ENCODE measurements at regions not wholly inside any gene's neighbourhood (a gene's known extent, or its start where the extent isn't known, plus 50 kb on each side); places are given as distances from the start of the nearest gene placed in this dataset.

DNA sequence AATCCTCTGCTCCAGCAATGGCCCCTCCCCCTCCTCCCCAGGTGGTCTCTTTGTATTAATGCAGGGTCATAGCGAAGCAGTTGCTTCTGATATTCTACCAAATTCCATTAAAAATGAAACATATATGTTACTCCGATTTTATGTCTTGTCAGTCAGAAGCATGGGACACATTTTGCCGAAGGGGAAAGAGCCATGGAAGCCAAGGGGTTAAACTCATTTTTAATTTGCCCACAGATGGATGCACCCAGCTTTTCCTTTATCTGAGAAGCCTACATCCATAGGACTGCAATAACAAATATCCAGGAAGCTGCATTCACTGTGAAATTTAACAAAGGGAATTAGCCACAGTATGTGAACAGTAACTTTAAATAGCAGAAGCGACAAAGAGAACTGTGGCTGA lies 688.2 kb downstream of the QKI start:
- Histone ChIP-seq H3K4me1 (ENCODE audit: control insufficient read depth, insufficient read depth, low read length) (peaks cover 6% of the 10 kb centered on the region), H3K27me3 (ENCODE audit: control insufficient read depth, insufficient read depth) (no peaks in the 10 kb centered on the region), H3K9me3 (ENCODE audit: control insufficient read depth, low read length) (no peaks in the 10 kb centered on the region), H3K27ac (ENCODE audit: low read length) (no peak overlapping the region), H3K4me3 (ENCODE audit: low read length) (no peak overlapping the region)
- intact Hi-C loops (cut with DNase I), result loop anchor here (10.0 kb wide), 5 partner anchors 138 to 928 kb away; partner anchors contain the start of gene QKI (in 2 of the 4)
- WGBS, result 69% methylated on average over 4 of the region's 4 CpGs
- ATAC-seq, result no peak
- DNase-seq, result no peak

DNA sequence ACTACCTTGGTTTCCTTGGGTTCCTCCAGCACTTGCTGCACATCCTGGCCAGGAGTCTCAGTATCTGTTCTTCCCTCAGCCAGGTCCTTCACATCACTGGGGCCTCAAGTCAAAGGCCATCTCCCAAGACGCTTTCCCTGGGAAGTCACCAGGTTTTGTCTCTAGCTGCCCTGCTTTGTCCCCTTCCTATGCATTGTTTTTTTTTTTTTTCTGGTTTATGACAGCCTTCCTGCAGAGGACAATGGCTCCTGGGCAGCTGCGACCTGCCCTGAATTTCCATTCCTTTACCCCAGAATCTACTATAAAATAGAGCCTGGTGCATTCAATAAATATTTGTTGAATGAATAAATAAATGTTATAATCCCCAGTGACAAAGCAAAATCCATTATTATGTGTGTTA lies 687.3 kb downstream of the QKI start:
- intact Hi-C loops (cut with DNase I), result loop anchor here (10.0 kb wide), 5 partner anchors 137 to 927 kb away; partner anchors contain the start of gene QKI (in 2 of the 4)
- Histone ChIP-seq H3K4me1 (ENCODE audit: control insufficient read depth, insufficient read depth, low read length) (peaks cover 9% of the 10 kb centered on the region), H3K27ac (ENCODE audit: low read length) (no peak overlapping the region), H3K4me3 (ENCODE audit: low read length) (no peak overlapping the region), H3K9me3 (ENCODE audit: control insufficient read depth, low read length) (no peaks in the 10 kb centered on the region), H3K27me3 (ENCODE audit: control insufficient read depth, insufficient read depth) (no peaks in the 10 kb centered on the region)
- DNase-seq (no peak), ATAC-seq (no peak)
- 77% methylated on average over 2 of the region's 2 CpGs for WGBS

DNA sequence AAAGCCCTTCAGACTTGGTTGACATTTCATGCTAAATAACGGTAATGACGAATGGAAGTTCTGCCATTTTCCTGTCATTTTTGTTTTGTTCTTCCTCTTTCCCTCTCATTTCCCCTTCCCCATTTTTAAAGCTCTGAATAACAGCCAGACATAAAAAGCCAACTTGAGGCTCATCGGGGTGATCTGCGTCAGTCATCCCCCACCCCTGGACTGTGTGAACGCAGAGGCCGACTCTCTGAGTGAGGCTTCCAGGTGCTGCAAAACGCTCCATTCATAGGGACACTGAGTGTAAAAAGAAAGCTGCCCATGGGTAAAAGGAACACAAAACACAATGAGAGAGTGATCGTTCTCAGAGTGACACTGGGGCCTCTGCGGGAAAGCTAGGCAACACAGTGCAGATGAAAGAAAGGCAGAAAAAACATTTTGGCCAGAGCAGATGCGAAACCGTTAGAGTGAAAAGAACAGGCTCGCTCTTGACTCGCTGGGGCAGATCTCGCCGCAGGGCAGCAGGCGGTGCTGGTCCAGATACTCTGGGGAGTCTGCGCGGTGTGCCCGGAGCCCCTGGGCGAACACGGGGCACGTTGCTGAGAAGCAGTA lies 684.8 kb downstream of the QKI start:
- H3K27me3 ChIP-seq (ENCODE audit: control insufficient read depth, insufficient read depth), result no peaks in the 10 kb centered on the region
- H3K9me3 ChIP-seq (ENCODE audit: control insufficient read depth, low read length), result no peaks in the 10 kb centered on the region
- H3K27ac ChIP-seq (ENCODE audit: low read length), result peak overlapping the region; percentile 86
- 81% methylated on average over 22 of the region's 22 CpGs for WGBS
- intact Hi-C loops (cut with DNase I), result loop anchor here in 1 of 4 donors (5.0 kb wide), 1 partner anchor 132 kb away; no protein-coding TSS in a partner anchor
- peak; percentile 28 to 46 for ATAC-seq
- H3K4me1 ChIP-seq (ENCODE audit: control insufficient read depth, insufficient read depth, low read length), result peaks cover 6% of the 10 kb centered on the region
- no peak for DNase-seq
- H3K4me3 ChIP-seq (ENCODE audit: low read length), result no peak overlapping the region

DNA sequence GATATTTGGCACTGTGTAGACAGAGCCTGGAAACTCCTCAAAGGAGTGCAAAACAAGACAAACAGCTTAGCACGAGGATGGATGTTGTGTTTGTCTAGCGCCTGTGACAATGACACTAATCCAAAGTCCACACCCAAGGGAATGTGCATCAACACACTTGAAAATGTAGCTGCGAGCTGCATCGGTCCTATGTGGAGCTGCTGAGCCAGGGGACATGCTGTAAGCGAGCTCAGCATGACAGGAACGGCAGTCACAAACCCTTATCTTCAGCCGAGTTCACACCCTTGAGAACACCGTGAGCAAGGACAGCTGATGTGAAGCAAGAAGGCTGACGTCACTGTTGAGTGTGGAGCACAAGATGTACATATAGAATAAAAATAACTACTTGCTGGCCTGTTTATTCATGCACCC lies 684.3 kb downstream of the QKI start:
- DNase-seq (peak in 2 of 3 donors; percentile 69 to 83), ATAC-seq (peak; percentile 97)
- intact Hi-C loops (cut with DNase I), result loop anchor here in 1 of 4 donors (5.0 kb wide), 1 partner anchor 132 kb away; no protein-coding TSS in a partner anchor
- peaks cover 6% of the 10 kb centered on the region for H3K4me1 ChIP-seq (ENCODE audit: control insufficient read depth, insufficient read depth, low read length)
- WGBS, result 36% methylated on average over 9 of the region's 9 CpGs
- no peaks in the 10 kb centered on the region for H3K9me3 ChIP-seq (ENCODE audit: control insufficient read depth, low read length)
- no peaks in the 10 kb centered on the region for H3K27me3 ChIP-seq (ENCODE audit: control insufficient read depth, insufficient read depth)
- peak overlapping the region; percentile 86 for H3K27ac ChIP-seq (ENCODE audit: low read length)
- no peak overlapping the region for H3K4me3 ChIP-seq (ENCODE audit: low read length)

DNA sequence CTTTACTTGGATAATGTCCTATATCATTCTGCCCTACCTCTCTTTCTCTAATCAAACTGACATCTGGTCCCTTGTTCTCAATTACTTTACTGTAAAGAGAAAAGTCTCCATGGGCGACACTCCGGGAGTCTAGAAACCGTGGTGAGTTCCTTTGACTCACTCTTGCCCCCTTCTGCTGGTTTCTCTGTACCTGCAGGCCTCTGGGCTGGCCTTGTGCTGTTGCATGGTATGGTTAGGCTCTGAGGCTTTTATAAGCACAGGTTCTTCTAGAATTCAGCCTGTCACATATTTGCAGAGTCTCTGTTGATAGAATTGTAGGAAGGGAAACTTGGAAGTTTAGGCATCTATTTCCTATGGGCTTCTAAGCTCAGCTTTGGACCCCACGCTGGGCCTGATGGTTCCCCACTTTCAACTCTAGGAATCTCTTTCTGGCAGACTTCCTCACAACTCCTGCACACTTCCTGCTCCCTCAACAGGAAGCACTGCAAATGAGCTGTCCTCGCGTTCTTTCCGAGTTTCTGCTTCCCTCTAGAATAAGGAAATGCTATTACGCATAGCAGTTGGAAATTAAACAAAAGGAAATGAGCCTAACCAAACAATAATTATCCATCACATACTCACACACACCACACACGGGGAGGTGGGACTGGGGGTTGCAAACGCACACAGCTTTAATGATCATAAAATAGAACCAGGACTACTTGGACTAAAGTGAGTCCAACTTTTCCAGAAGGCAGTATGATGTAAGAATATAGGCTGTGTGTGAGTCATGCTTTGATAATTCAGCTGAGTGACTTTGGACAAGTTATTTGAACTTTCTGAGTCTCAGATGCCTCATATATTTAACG lies 683.3 kb downstream of the QKI start:
- peak; percentile 23 to 70 for ATAC-seq
- Histone ChIP-seq H3K9me3 (ENCODE audit: control insufficient read depth, low read length) (no peaks in the 10 kb centered on the region), H3K4me1 (ENCODE audit: control insufficient read depth, insufficient read depth, low read length) (peaks cover 6% of the 10 kb centered on the region), H3K27ac (ENCODE audit: low read length) (peak overlapping the region; percentile 93), H3K4me3 (ENCODE audit: low read length) (no peak overlapping the region), H3K27me3 (ENCODE audit: control insufficient read depth, insufficient read depth) (no peaks in the 10 kb centered on the region)
- intact Hi-C loops (cut with DNase I), result loop anchor here in 1 of 4 donors (5.0 kb wide), 1 partner anchor 130 kb away; no protein-coding TSS in a partner anchor
- WGBS, result 38% methylated on average over 11 of the region's 11 CpGs
- DNase-seq, result peak in 1 of 3 donors; percentile 51

DNA sequence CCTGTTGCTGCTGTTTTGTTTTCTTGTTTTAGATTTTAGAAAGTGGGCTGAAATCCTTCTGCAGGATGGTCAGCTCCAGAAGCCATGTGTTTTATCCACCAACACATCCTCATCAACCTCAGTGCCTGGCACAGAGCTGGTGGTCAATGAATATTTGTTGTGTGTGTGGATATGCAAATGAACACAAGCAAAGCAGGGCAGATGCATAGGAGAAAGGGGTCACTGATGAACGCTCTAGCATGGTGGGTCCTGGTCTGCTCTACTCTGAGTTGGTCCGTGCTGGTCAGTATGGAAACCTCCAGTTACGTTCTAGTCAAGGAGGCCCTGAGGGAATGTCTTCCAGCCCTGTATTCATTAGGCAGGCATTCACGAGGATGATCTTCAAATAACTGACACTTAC lies 682.5 kb downstream of the QKI start:
- intact Hi-C loops (cut with DNase I), result loop anchor here in 1 of 4 donors (5.0 kb wide), 1 partner anchor 130 kb away; no protein-coding TSS in a partner anchor
- DNase-seq (no peak), ATAC-seq (no peak)
- 79% methylated on average over 4 of the region's 4 CpGs for WGBS
- no peaks in the 10 kb centered on the region for H3K27me3 ChIP-seq (ENCODE audit: control insufficient read depth, insufficient read depth)
- peak overlapping the region; percentile 82 for H3K27ac ChIP-seq (ENCODE audit: low read length)
- no peaks in the 10 kb centered on the region for H3K9me3 ChIP-seq (ENCODE audit: control insufficient read depth, low read length)
- H3K4me1 ChIP-seq (ENCODE audit: control insufficient read depth, insufficient read depth, low read length), result peaks cover 6% of the 10 kb centered on the region
- H3K4me3 ChIP-seq (ENCODE audit: low read length), result no peak overlapping the region

DNA sequence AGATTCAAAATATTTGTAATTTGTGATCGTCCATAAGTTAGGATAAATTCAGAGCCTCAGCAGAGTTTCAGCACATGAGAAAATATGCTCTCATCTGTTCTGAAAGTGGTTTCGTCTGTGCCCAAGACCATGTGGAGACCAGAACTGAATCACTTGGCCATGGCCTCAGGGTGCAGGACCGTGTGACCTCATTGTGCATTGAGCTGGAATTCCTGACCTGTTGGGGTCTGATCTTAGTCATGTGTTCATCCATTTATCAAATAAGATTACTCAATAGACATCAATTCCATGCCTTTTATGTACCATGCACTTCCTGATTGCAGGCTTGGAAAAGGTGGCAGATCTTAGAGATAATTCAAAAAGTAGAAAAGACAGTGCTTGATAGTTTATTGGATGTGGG lies 680.5 kb downstream of the QKI start:
- intact Hi-C loops (cut with DNase I), result loop anchor here in 1 of 4 donors (5.0 kb wide), 1 partner anchor 128 kb away; no protein-coding TSS in a partner anchor
- DNase-seq, result no peak
- no peak overlapping the region for H3K27ac ChIP-seq (ENCODE audit: low read length)
- H3K27me3 ChIP-seq (ENCODE audit: control insufficient read depth, insufficient read depth), result no peaks in the 10 kb centered on the region
- no peaks in the 10 kb centered on the region for H3K9me3 ChIP-seq (ENCODE audit: control insufficient read depth, low read length)
- 96% methylated on average over 3 of the region's 3 CpGs for WGBS
- no peak for ATAC-seq
- no peak overlapping the region for H3K4me3 ChIP-seq (ENCODE audit: low read length)
- H3K4me1 ChIP-seq (ENCODE audit: control insufficient read depth, insufficient read depth, low read length), result peaks cover 6% of the 10 kb centered on the region

DNA sequence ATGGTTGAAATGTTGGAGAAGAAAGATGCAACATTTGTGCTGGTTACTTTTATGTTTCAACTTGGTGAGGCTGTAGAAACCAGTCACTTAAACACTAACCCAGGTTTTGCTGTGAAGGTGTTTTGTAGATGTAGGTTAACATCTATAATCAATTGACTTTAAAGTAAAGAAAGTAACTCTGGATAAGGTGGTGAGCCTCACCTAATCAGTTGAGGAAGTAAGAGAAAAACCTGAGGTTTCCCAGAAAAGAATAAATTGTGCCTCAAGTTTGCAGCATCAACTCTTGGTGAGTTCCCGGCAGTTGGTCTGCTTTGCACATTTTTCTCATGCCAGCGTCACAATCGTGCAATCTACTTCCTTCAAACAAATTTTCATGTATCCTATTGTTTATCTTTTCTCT lies 673.4 kb downstream of the QKI start:
- H3K4me3 ChIP-seq (ENCODE audit: low read length), result no peak overlapping the region
- 86% methylated on average over 3 of the region's 3 CpGs for WGBS
- no peak for ATAC-seq
- intact Hi-C loops (cut with DNase I), result no loop called here
- no peak overlapping the region for H3K27ac ChIP-seq (ENCODE audit: low read length)
- no peak for DNase-seq
- no peaks in the 10 kb centered on the region for H3K9me3 ChIP-seq (ENCODE audit: control insufficient read depth, low read length)
- H3K4me1 ChIP-seq (ENCODE audit: control insufficient read depth, insufficient read depth, low read length), result no peaks in the 10 kb centered on the region
- H3K27me3 ChIP-seq (ENCODE audit: control insufficient read depth, insufficient read depth), result no peaks in the 10 kb centered on the region

DNA sequence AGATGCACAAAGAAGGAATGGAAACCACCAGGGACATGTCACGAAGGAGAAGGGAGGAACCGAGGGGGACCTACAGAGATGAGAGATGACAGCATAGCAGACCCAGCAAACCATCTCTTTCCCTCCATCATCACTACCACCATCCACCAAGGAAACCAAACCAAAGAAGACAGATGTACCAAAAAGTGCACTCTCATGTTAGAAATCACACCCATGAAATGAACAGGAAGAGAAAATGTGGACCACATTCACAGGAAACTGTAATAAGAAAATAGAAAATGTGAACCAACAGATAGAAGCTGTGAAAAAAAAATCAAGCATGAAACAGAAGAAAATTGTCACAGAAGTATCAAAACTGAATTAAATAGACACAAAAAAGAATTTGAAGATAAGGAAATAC lies 672.7 kb downstream of the QKI start:
- Histone ChIP-seq H3K27me3 (ENCODE audit: control insufficient read depth, insufficient read depth) (no peaks in the 10 kb centered on the region), H3K27ac (ENCODE audit: low read length) (no peak overlapping the region), H3K4me1 (ENCODE audit: control insufficient read depth, insufficient read depth, low read length) (no peaks in the 10 kb centered on the region), H3K4me3 (ENCODE audit: low read length) (no peak overlapping the region), H3K9me3 (ENCODE audit: control insufficient read depth, low read length) (no peaks in the 10 kb centered on the region)
- intact Hi-C loops (cut with DNase I), result no loop called here
- DNase-seq (no peak), ATAC-seq (no peak)
- WGBS, result 92% methylated on average over 2 of the region's 2 CpGs

DNA sequence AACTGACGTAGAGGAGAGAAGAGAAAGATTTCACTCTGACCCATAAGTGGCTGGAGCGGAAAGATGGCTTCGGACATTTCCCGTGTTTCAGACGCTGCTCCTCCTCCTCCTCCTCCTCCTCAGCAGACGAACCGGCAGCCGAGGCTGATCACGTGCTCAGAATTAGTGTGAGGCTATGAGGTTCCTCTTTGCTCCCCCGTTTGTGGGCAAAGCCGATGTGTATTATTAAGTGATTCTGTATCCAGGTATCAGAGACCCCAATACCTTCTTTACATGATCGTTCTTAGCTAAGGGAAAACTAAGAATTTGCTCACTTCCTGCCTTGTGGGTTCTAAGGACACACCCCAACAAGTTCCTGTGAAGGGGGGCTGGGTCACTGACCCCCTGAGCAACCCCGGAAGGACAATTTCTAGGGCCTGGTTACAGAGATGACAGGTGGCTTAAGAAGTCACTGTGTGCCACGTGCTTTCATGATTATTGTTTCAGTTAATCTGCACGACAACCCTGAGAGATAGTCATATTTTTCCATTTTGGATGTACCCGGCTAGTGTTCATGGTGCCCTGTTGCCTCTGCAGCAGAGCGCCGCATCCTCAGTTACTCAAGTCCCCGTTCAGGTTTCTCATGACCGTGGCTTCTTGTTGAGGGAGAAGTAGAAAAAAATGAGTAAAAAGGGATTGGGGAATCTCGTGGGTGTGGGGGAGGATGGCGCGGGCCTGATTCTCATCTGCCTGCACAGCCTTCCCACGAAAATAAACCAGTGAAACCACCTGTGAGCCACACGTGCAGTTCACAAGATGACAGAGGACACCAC lies 671.8 kb downstream of the QKI start:
- DNase-seq (peak in 2 of 3 donors; percentile 67), ATAC-seq (peak; percentile 50 to 56)
- 64% methylated on average over 25 of the region's 25 CpGs for WGBS
- intact Hi-C loops (cut with DNase I), result no loop called here
- Histone ChIP-seq H3K4me1 (ENCODE audit: control insufficient read depth, insufficient read depth, low read length) (no peaks in the 10 kb centered on the region), H3K9me3 (ENCODE audit: control insufficient read depth, low read length) (no peaks in the 10 kb centered on the region), H3K4me3 (ENCODE audit: low read length) (peak overlapping the region; percentile 0), H3K27me3 (ENCODE audit: control insufficient read depth, insufficient read depth) (no peaks in the 10 kb centered on the region), H3K27ac (ENCODE audit: low read length) (peak overlapping the region; percentile 80)

Measured in right cardiac atrium (tissue), 5 donors.